HG03460 (cell line): ENCODE measurements at regions not wholly inside any gene's neighbourhood (a gene's known extent, or its start where the extent isn't known, plus 50 kb on each side); places are given as distances from the start of the nearest gene placed in this dataset.

ENCODE experiments used
- ATAC-seq: cut with Tn5 transposase; IDR thresholded peaks from one replicate; pipeline ENCODE4 v1.9.1; 2021; ENCODE audit not compliant: unreplicated experiment

GRCh38 chr16:55261301-55261700 lies 62.7 kb upstream of the IRX6 start:
- ATAC-seq, result no peak

GRCh38 chr16:55263271-55264250 lies 60.4 kb upstream of the IRX6 start:
- no peak for ATAC-seq

- ATAC-seq, result no peak
These were observed 59.1 kb upstream of the IRX6 start for GRCh38 chr16:55264949-55265348.

DNA sequence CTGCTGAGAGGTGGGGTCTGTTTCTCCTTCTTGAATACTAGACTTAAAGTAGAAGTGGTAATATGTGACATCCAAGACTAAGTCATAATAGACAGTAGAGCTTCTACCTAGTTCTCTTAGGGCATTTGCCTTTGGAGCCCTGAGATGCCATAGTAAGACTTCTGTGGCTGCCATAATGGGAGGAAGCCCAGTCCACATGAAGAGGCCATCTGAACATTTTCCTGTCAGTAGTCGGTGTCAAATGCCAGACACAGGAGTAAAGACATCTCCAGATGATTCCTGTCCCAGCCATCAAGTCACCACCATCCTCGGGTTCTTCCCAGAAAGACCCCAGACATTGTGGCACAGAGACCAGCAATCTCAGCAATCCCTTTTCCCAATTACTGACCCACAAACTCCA lies 58.1 kb upstream of the IRX6 start:
- ATAC-seq, result no peak

GRCh38 chr16:55271945-55272513 lies 52.0 kb upstream of the IRX6 start:
- ATAC-seq, result no peak

DNA sequence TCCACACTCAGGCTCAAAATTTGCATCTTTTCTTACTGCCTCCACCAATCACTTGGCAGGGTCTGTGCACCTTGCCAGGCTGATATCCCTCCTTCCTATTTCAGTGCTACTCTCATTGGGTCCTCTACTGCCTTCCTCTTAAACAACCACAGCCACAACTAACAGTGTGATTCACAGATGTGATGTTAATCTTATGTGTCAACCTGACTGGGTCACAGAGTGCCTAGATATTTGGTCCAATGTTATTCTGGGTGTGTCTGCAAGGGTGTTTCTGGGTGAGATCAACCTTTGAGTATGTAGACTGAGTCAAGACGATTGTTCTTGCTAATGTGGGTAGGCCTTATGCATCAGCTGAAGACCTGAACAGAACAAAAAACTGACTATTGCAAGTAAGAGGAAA lies 51.3 kb upstream of the IRX6 start:
- ATAC-seq, result no peak

- ATAC-seq, result no peak
These were observed 50.6 kb upstream of the IRX6 start for GRCh38 chr16:55273356-55273755.

DNA sequence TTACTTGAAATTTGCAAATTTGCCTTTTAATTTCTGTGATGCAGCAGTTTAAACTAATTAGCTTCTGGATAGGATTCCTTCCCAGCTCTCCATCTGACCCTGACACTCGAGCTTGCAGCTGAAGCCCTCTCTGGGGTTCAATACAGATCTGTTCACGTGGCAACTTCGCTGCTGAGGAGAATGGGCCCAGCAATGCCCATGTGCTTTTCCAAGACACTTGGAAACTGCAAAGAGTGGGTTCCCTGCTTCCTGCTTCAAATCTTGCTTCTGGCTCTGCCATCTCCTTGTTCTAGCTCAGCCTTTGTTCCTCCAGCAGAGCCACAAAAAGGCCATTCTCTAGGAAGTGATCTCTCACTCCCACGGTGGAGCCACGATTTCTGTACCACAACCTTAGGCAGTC lies 50.0 kb upstream of the IRX6 start:
- ATAC-seq, result no peak
